ENCODE measurements at regions not wholly inside any gene's neighbourhood (a gene's known extent, or its start where the extent isn't known, plus 50 kb on each side); places are given as distances from the start of the nearest gene placed in this dataset.
A peak's percentile ranks its signal among the peaks of the same experiment; 100 is the strongest.

DNA sequence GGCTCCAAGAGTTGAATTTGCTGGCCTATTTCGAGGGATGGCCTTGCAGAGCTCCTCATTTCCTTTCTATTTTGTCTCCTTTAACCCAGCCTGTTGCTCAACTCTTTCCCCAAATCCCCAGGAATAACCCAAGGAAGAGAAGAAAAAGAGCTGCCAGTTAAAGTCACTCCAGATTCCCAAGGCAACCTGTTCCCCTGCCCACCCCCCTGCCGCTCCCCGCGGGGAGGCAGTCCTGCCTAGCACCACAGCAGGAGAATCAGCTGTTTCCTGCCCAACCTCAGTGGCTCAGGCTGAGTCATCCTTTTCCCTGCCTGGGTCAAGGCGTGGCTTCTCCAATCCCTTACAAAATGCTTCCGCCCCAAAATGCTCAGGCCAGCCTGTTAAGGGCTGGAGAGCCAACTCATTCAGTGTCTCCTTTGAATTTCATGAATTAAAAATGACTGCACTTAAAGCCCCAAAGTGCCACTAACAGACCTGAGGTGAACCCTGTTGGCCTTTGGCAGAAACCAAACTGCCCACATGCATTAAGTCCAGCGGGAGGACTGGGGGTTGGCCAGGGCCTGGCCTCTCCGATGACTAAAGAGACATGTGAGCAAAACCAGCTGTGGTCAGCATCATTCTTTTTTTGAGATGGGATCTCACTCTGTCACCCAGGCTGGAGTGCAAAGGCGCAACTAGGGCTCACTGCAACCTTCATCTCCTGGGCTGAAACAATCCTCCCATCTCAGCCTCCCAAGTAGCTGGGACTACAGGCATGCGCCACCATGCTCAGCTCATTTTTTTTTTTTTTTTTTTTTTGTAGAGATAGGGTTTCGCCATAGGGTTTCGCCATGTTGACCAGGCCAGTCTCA is 83.2 kb upstream of the KIF5B start (continued):
- TF ChIP-seq ZFP36 (IDR thresholded peaks at IDR 0.05; ENCODE audit: low read depth, low read length, partially characterized antibody), result no peak
- TF ChIP-seq ZNF212 (CRISPR knock-in tag; IDR thresholded peaks at IDR 0.05), result no peak
- TF ChIP-seq ARID4B (CRISPR knock-in tag; IDR thresholded peaks at IDR 0.05), result no peak
- TF ChIP-seq SPI1 (IDR thresholded peaks at IDR 0.05; ENCODE audit: borderline replicate concordance, low read depth, low read length), result 0 out of 2 replicates have a peak, but pooled peaks have one; percentile 5
- TF ChIP-seq GABPB1 (CRISPR knock-in tag; IDR thresholded peaks at IDR 0.05), result peak; percentile 38; the same call in 1 of the 2 replicates
- no peak for TF ChIP-seq ZSCAN32 (CRISPR knock-in tag; IDR thresholded peaks at IDR 0.05)
- TF ChIP-seq ZMIZ1 (IDR thresholded peaks at IDR 0.05; ENCODE audit: low read depth in 2 of 2, low read length in 2 of 2), result no peak
- peak in 1 of 2 experiments; percentile 86; a peak in 2 of 4 replicates for TF ChIP-seq RCOR1 (IDR thresholded peaks at IDR 0.05; ENCODE audit: borderline replicate concordance in 1 of 2, low read depth in 2 of 2, low read length in 2 of 2)
- TF ChIP-seq, protein P1, sequence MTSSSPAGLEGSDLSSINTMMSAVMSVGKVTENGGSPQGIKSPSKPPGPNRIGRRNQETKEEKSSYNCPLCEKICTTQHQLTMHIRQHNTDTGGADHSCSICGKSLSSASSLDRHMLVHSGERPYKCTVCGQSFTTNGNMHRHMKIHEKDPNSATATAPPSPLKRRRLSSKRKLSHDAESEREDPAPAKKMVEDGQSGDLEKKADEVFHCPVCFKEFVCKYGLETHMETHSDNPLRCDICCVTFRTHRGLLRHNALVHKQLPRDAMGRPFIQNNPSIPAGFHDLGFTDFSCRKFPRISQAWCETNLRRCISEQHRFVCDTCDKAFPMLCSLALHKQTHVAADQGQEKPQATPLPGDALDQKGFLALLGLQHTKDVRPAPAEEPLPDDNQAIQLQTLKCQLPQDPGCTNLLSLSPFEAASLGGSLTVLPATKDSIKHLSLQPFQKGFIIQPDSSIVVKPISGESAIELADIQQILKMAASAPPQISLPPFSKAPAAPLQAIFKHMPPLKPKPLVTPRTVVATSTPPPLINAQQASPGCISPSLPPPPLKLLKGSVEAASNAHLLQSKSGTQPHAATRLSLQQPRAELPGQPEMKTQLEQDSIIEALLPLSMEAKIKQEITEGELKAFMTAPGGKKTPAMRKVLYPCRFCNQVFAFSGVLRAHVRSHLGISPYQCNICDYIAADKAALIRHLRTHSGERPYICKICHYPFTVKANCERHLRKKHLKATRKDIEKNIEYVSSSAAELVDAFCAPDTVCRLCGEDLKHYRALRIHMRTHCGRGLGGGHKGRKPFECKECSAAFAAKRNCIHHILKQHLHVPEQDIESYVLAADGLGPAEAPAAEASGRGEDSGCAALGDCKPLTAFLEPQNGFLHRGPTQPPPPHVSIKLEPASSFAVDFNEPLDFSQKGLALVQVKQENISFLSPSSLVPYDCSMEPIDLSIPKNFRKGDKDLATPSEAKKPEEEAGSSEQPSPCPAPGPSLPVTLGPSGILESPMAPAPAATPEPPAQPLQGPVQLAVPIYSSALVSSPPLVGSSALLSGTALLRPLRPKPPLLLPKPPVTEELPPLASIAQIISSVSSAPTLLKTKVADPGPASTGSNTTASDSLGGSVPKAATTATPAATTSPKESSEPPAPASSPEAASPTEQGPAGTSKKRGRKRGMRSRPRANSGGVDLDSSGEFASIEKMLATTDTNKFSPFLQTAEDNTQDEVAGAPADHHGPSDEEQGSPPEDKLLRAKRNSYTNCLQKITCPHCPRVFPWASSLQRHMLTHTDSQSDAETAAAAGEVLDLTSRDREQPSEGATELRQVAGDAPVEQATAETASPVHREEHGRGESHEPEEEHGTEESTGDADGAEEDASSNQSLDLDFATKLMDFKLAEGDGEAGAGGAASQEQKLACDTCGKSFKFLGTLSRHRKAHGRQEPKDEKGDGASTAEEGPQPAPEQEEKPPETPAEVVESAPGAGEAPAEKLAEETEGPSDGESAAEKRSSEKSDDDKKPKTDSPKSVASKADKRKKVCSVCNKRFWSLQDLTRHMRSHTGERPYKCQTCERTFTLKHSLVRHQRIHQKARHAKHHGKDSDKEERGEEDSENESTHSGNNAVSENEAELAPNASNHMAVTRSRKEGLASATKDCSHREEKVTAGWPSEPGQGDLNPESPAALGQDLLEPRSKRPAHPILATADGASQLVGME (CRISPR knock-in tag; IDR thresholded peaks at IDR 0.05), result no peak
- TF ChIP-seq, protein P2, sequence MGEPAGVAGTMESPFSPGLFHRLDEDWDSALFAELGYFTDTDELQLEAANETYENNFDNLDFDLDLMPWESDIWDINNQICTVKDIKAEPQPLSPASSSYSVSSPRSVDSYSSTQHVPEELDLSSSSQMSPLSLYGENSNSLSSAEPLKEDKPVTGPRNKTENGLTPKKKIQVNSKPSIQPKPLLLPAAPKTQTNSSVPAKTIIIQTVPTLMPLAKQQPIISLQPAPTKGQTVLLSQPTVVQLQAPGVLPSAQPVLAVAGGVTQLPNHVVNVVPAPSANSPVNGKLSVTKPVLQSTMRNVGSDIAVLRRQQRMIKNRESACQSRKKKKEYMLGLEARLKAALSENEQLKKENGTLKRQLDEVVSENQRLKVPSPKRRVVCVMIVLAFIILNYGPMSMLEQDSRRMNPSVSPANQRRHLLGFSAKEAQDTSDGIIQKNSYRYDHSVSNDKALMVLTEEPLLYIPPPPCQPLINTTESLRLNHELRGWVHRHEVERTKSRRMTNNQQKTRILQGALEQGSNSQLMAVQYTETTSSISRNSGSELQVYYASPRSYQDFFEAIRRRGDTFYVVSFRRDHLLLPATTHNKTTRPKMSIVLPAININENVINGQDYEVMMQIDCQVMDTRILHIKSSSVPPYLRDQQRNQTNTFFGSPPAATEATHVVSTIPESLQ (CRISPR knock-in tag; IDR thresholded peaks at IDR 0.05), result no peak

Measured in K562 (cell line).